ENCODE measurements at regions not wholly inside any gene's neighbourhood (a gene's known extent, or its start where the extent isn't known, plus 50 kb on each side); places are given as distances from the start of the nearest gene placed in this dataset.

DNA sequence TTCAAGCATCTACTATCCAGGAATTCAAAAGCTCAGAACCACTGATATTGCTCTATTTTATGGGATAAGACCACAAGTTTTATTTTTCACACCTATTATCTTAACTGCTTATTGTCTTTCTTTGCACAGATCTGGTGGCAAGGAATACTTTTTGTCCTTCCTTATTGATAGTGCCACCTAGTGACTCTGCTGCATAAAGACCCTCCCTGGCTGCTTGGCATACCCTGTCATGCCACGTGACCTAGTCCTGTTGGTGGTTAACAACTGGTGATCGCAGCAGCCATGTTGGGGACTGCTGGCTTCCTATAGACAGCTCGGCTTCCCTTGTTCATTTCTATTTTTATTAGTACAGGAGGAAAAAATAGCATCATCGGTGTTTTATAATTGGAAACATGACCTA is 236.3 kb downstream of the MEX3B start:
- Histone ChIP-seq H3K9me3 (ENCODE audit: low read depth) (no peaks in the 10 kb centered on the region), H3K27ac (no peak overlapping the region), H3K27me3 (no peaks in the 10 kb centered on the region), H3K9ac (no peak overlapping the region), H3K4me1 (no peaks in the 10 kb centered on the region), H3F3A (ENCODE audit: low read depth) (no peaks in the 10 kb centered on the region), H3K4me2 (no peak overlapping the region), H3K36me3 (no peaks in the 10 kb centered on the region), H3K4me3 (no peak overlapping the region), H4K20me1 (ENCODE audit: low read depth) (no peaks in the 10 kb centered on the region), H3K79me2 (ENCODE audit: low read depth) (no peaks in the 10 kb centered on the region), H2AFZ (replicated peaks) (no peak overlapping the region)
- Mint-ChIP-seq H3K4me1 (no peaks in the 10 kb centered on the region), H3K27ac (peak overlapping the region; percentile 18), H3K36me3 (no peaks in the 10 kb centered on the region), H3K4me3 (no peak overlapping the region), H3K9me3 (no peaks in the 10 kb centered on the region), H3K27me3 (ENCODE audit: insufficient read depth, low read depth) (peaks cover 2% of the 10 kb centered on the region)
- TF ChIP-seq EZH2phosphoT487 (IDR thresholded peaks at IDR 0.05) (no peak), EZH2 (IDR thresholded peaks at IDR 0.05) (no peak)
- TF ChIP-seq, protein P1, sequence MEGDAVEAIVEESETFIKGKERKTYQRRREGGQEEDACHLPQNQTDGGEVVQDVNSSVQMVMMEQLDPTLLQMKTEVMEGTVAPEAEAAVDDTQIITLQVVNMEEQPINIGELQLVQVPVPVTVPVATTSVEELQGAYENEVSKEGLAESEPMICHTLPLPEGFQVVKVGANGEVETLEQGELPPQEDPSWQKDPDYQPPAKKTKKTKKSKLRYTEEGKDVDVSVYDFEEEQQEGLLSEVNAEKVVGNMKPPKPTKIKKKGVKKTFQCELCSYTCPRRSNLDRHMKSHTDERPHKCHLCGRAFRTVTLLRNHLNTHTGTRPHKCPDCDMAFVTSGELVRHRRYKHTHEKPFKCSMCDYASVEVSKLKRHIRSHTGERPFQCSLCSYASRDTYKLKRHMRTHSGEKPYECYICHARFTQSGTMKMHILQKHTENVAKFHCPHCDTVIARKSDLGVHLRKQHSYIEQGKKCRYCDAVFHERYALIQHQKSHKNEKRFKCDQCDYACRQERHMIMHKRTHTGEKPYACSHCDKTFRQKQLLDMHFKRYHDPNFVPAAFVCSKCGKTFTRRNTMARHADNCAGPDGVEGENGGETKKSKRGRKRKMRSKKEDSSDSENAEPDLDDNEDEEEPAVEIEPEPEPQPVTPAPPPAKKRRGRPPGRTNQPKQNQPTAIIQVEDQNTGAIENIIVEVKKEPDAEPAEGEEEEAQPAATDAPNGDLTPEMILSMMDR (IDR thresholded peaks at IDR 0.05): peak; percentile 54
- DNase-seq (ENCODE audit: low spot score): peak; percentile 51

DNA sequence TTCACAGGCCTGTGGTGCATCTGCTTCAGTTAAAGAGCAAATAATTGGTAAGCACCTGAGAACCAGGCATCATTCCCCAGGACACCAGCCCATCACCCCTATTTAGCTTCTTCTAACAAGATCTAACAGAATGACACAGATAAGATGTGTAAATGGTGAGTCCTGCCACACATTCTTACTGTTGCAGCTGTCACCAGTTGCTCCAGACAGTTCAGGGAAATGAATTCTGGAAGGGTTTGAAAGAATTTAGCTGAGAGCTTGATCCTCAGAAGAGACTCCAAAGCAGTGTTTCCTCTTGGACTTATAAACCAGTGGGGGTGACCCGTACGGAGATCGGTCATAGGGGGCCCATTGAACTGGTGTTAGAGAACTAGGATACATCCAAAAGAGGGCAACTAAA is 238.0 kb downstream of the MEX3B start:
- Histone ChIP-seq H3F3A (ENCODE audit: low read depth) (no peaks in the 10 kb centered on the region), H3K9me3 (ENCODE audit: low read depth) (no peaks in the 10 kb centered on the region), H2AFZ (replicated peaks) (no peak overlapping the region), H3K27ac (no peak overlapping the region), H4K20me1 (ENCODE audit: low read depth) (no peaks in the 10 kb centered on the region), H3K4me1 (no peaks in the 10 kb centered on the region), H3K79me2 (ENCODE audit: low read depth) (no peaks in the 10 kb centered on the region), H3K27me3 (no peaks in the 10 kb centered on the region), H3K36me3 (no peaks in the 10 kb centered on the region), H3K9ac (no peak overlapping the region), H3K4me2 (no peak overlapping the region), H3K4me3 (no peak overlapping the region)
- H3K27me3 Mint-ChIP-seq (ENCODE audit: insufficient read depth, low read depth): no peaks in the 10 kb centered on the region
- H3K4me3 Mint-ChIP-seq: no peak overlapping the region
- H3K36me3 Mint-ChIP-seq: no peaks in the 10 kb centered on the region
- DNase-seq (ENCODE audit: low spot score): no peak
- no peaks in the 10 kb centered on the region for H3K4me1 Mint-ChIP-seq
- TF ChIP-seq, protein P1 (IDR thresholded peaks at IDR 0.05): no peak
- TF ChIP-seq EZH2 (IDR thresholded peaks at IDR 0.05) (no peak), EZH2phosphoT487 (IDR thresholded peaks at IDR 0.05) (no peak)
- H3K27ac Mint-ChIP-seq: no peak overlapping the region
- H3K9me3 Mint-ChIP-seq: no peaks in the 10 kb centered on the region

DNA sequence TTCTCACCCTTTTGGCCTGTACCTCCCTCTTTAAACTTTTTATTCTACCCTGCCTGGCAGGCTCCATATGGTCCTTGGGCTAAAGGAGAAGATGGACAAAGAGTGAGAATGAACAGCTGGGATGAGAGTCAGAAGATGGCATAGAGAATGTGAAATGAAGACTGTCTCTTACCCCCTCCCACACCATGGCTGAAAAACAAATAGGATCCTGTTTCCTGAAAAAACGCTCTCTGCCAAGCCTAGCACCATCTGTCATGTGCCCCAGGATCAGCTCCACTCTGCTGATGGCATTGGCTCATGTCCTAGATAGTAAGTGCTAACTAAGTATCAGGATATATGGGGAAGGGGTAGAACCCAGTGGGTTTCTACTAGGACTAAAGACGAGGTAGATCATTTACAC is 238.6 kb downstream of the MEX3B start:
- Mint-ChIP-seq H3K36me3 (no peaks in the 10 kb centered on the region), H3K4me3 (no peak overlapping the region), H3K9me3 (no peaks in the 10 kb centered on the region), H3K4me1 (no peaks in the 10 kb centered on the region), H3K27me3 (ENCODE audit: insufficient read depth, low read depth) (no peaks in the 10 kb centered on the region), H3K27ac (no peak overlapping the region)
- Histone ChIP-seq H3K4me1 (no peaks in the 10 kb centered on the region), H3K27me3 (no peaks in the 10 kb centered on the region), H3K4me2 (no peak overlapping the region), H3K36me3 (no peaks in the 10 kb centered on the region), H2AFZ (replicated peaks) (no peak overlapping the region), H4K20me1 (ENCODE audit: low read depth) (no peaks in the 10 kb centered on the region), H3K9me3 (ENCODE audit: low read depth) (no peaks in the 10 kb centered on the region), H3K9ac (no peak overlapping the region), H3K27ac (no peak overlapping the region), H3K4me3 (no peak overlapping the region), H3K79me2 (ENCODE audit: low read depth) (no peaks in the 10 kb centered on the region), H3F3A (ENCODE audit: low read depth) (no peaks in the 10 kb centered on the region)
- TF ChIP-seq, protein P1 (IDR thresholded peaks at IDR 0.05): no peak
- TF ChIP-seq EZH2phosphoT487 (IDR thresholded peaks at IDR 0.05) (no peak), EZH2 (IDR thresholded peaks at IDR 0.05) (no peak)
- DNase-seq (ENCODE audit: low spot score): no peak

Measured in neural progenitor cell (in vitro differentiated cells).